ENCODE measurements at regions not wholly inside any gene's neighbourhood (a gene's known extent, or its start where the extent isn't known, plus 50 kb on each side); places are given as distances from the start of the nearest gene placed in this dataset.

GRCh38 chr2:83071914-83072313, 1387.2 kb downstream of the SUCLG1 start:
- FAIRE-seq: no peak

GRCh38 chr2:83071352-83071751, 1387.7 kb downstream of the SUCLG1 start:
- Histone ChIP-seq H3K4me2 (ENCODE audit: control insufficient read depth, extremely low read depth, insufficient read depth, low read depth, low read length) (no peak overlapping the region), H3K9me3 (ENCODE audit: control insufficient read depth, low read depth, low read length) (no peaks in the 10 kb centered on the region), H2AFZ (ENCODE audit: control insufficient read depth, low read length) (no peak overlapping the region), H3K27me3 (ENCODE audit: control insufficient read depth, extremely low read depth, insufficient read depth, low read length) (no peaks in the 10 kb centered on the region), H3K27ac (ENCODE audit: control insufficient read depth, insufficient read depth, low read length) (no peak overlapping the region), H3K9ac (ENCODE audit: control insufficient read depth, extremely low read depth, insufficient read depth, low read length) (no peak overlapping the region), H3K36me3 (ENCODE audit: control insufficient read depth in 2 of 2, extremely low read depth in 1 of 2, insufficient read depth in 2 of 2, low read length in 2 of 2) (no peaks in the 10 kb centered on the region), H3K9me1 (ENCODE audit: control insufficient read depth, extremely low read depth, insufficient read depth, low read length) (no peaks in the 10 kb centered on the region), H3K79me2 (ENCODE audit: control insufficient read depth, insufficient read depth, low read length) (no peaks in the 10 kb centered on the region), H3K4me3 (ENCODE audit: control insufficient read depth in 2 of 3, extremely low read depth in 1 of 3, insufficient read depth in 2 of 3, low read depth in 1 of 3, low read length in 3 of 3) (no peak overlapping the region), H3K4me1 (ENCODE audit: control insufficient read depth, extremely low read depth, insufficient read depth, low read length) (no peaks in the 10 kb centered on the region), H4K20me1 (ENCODE audit: control insufficient read depth, extremely low read depth, insufficient read depth, low read length) (no peaks in the 10 kb centered on the region)
- dilution Hi-C loops (cut with MboI; ENCODE audit: extremely low pct_ligation_motif_present, low sequenced_read_pairs): no loop called here
- FAIRE-seq (no peak), DNase-seq (ENCODE audit: low read depth, low spot score) (no peak)
- TF ChIP-seq CTCF (optimal IDR thresholded peaks at IDR 0.05 in 1 of 3, IDR thresholded peaks at IDR 0.05 in 1 of 3, conservative IDR thresholded peaks at IDR 0.05 in 1 of 3; ENCODE audit: extremely low read depth in 1 of 3, insufficient read depth in 2 of 3, low read length in 3 of 3) (no peak), EZH2 (IDR thresholded peaks at IDR 0.05; ENCODE audit: low read length) (no peak)

More at GRCh38 chr2:83071914-83072313, 1387.2 kb downstream of the SUCLG1 start:
- Histone ChIP-seq H3K27me3 (ENCODE audit: control insufficient read depth, extremely low read depth, insufficient read depth, low read length) (no peaks in the 10 kb centered on the region), H3K9ac (ENCODE audit: control insufficient read depth, extremely low read depth, insufficient read depth, low read length) (no peak overlapping the region), H3K4me1 (ENCODE audit: control insufficient read depth, extremely low read depth, insufficient read depth, low read length) (no peaks in the 10 kb centered on the region), H3K36me3 (ENCODE audit: control insufficient read depth in 2 of 2, extremely low read depth in 1 of 2, insufficient read depth in 2 of 2, low read length in 2 of 2) (no peaks in the 10 kb centered on the region), H3K4me2 (ENCODE audit: control insufficient read depth, extremely low read depth, insufficient read depth, low read depth, low read length) (no peak overlapping the region), H3K9me3 (ENCODE audit: control insufficient read depth, low read depth, low read length) (no peaks in the 10 kb centered on the region), H3K27ac (ENCODE audit: control insufficient read depth, insufficient read depth, low read length) (no peak overlapping the region), H2AFZ (ENCODE audit: control insufficient read depth, low read length) (no peak overlapping the region), H3K79me2 (ENCODE audit: control insufficient read depth, insufficient read depth, low read length) (no peaks in the 10 kb centered on the region), H3K9me1 (ENCODE audit: control insufficient read depth, extremely low read depth, insufficient read depth, low read length) (no peaks in the 10 kb centered on the region), H3K4me3 (ENCODE audit: control insufficient read depth in 2 of 3, extremely low read depth in 1 of 3, insufficient read depth in 2 of 3, low read depth in 1 of 3, low read length in 3 of 3) (no peak overlapping the region), H4K20me1 (ENCODE audit: control insufficient read depth, extremely low read depth, insufficient read depth, low read length) (no peaks in the 10 kb centered on the region)
- no peak for DNase-seq (ENCODE audit: low read depth, low spot score)
- dilution Hi-C loops (cut with MboI; ENCODE audit: extremely low pct_ligation_motif_present, low sequenced_read_pairs): no loop called here
- TF ChIP-seq EZH2 (IDR thresholded peaks at IDR 0.05; ENCODE audit: low read length): no peak
- TF ChIP-seq CTCF (optimal IDR thresholded peaks at IDR 0.05 in 1 of 3, IDR thresholded peaks at IDR 0.05 in 1 of 3, conservative IDR thresholded peaks at IDR 0.05 in 1 of 3; ENCODE audit: extremely low read depth in 1 of 3, insufficient read depth in 2 of 3, low read length in 3 of 3): no peak
